Epithelial cell of proximal tubule (primary cell): ENCODE measurements at regions not wholly inside any gene's neighbourhood (a gene's known extent, or its start where the extent isn't known, plus 50 kb on each side); places are given as distances from the start of the nearest gene placed in this dataset.

Experiments
- DNase-seq: peaks from one replicate; pipeline ENCODE4 v3.0.0-alpha.2; 2011; ENCODE audit warnings: low read depth
- H3K4me3 ChIP-seq: 2 replicates; pipeline ENCODE4 v1.5.1; 2011; ENCODE audit warnings: low read depth, mild to moderate bottlenecking, low read length
- TF ChIP-seq, protein P1 (sequence below): conservative IDR thresholded peaks from 2 replicates; pipeline ENCODE4 v1.5.1; 2012; ENCODE audit warnings: low read depth, mild to moderate bottlenecking, low read length

DNA sequence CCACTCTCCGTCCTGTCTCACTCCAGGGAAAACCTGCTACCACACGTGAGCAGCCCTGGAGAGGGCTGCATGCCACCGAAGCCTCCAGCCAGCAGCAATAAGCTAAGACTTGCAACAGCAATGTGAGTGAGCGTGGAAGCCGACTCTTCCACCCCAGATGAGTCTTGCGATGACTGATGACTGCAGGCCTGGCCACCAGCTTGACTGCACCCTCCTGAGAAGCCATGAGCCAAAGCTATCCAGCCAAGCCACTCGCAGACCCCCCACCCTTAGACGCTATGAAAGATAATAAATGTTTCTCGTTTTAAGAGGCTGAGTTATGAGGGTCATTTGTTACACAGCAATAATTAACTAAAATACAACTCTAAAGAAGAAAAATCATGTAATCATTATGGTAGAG lies 118.6 kb upstream of the GALNT2 start:
- TF ChIP-seq, protein P1, sequence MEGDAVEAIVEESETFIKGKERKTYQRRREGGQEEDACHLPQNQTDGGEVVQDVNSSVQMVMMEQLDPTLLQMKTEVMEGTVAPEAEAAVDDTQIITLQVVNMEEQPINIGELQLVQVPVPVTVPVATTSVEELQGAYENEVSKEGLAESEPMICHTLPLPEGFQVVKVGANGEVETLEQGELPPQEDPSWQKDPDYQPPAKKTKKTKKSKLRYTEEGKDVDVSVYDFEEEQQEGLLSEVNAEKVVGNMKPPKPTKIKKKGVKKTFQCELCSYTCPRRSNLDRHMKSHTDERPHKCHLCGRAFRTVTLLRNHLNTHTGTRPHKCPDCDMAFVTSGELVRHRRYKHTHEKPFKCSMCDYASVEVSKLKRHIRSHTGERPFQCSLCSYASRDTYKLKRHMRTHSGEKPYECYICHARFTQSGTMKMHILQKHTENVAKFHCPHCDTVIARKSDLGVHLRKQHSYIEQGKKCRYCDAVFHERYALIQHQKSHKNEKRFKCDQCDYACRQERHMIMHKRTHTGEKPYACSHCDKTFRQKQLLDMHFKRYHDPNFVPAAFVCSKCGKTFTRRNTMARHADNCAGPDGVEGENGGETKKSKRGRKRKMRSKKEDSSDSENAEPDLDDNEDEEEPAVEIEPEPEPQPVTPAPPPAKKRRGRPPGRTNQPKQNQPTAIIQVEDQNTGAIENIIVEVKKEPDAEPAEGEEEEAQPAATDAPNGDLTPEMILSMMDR, result no peak
- H3K4me3 ChIP-seq, result no peak overlapping the region
- DNase-seq, result no peak

DNA sequence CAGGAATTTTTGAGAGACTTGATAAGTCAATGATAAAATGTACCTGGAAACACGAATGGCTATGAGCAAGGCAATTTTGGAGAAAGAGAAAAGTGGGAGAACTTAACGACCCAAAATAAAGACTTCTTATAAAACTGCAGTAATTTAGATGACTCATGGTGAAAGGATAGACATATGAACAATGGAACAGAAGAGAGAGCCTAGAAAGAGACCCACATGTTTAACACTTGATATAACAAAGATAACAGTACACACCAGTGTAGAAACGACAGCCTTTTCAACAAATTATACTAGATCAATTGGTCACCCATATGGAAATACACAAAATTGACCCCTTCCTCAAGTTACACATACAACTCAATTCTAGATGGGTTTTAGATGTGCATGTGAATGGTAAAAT lies 117.5 kb upstream of the GALNT2 start:
- DNase-seq, result no peak
- TF ChIP-seq, protein P1, result no peak
- no peak overlapping the region for H3K4me3 ChIP-seq

DNA sequence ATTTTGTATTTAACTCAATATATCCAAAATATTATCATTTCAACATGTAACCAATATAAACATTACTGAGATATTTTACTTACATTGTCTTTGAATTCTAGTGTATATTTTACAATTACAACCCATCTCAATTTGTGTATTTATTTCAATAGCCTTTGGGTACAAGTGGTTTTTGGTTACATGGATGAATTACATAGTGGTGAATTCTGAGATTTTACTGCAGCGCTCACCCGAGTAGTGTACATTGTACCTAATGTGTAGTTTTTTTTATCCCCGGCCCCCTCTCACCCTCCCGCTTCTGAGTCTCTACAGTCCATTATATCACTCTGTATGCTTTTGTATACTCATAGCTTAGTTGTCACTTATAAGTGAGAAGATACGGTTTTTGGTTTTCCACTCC lies 117.0 kb upstream of the GALNT2 start:
- TF ChIP-seq, protein P1, result no peak
- no peak for DNase-seq

DNA sequence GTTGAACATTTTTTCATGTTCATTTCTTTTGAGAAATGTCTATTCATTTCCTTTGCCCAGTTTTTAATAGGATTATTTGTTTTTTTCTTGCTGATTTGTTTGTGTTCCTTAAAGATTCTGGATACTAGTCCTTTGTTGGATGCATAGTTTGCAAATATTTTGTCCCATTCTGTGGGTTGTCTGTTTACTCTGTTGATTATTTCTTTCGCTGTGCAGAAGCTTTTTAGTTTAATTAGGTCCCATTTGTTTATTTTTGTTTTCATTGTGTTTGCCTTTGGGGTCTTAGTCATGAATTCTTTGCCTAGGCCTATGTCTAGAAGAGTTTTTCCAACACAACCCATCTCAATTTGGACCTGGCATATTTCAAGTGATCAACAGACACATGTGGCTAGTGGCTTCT lies 116.1 kb upstream of the GALNT2 start:
- no peak for DNase-seq
- no peak overlapping the region for H3K4me3 ChIP-seq
- TF ChIP-seq, protein P1, result no peak

More for the DNA sequence above, 117.0 kb upstream of the GALNT2 start:
- H3K4me3 ChIP-seq, result no peak overlapping the region

DNA sequence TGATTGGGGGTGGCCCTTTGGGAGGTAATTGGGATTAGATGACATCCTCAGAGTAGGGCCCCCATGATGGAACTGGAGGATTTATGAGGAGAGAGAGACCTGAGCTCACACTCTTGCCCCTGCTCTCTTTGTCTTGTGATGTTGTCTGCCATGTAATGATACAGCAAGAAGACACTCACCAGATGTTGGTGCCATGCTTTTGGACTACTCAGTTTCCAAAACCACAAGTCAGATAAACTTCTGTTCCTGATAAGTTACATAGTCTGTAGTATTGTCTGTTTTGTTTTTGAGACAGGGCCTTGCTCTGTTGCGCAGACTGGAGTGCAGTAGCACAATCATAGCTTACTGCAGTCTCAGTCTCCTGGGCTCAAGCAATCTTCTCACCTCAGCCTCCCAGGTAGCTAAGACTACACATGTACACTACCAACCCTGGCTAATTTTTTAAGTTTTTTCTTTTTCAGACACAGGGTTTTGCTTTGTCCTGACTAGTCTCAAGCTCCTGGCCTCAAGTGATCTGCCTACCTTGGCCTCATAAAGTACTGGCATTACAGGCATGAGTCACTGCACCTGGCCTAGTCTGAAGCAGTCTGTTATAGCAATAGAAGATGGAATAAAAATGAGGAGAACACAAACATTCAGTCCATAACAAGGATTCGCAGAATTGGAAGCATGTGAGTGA lies 115.0 kb upstream of the GALNT2 start:
- no peak overlapping the region for H3K4me3 ChIP-seq
- DNase-seq, result no peak
- TF ChIP-seq, protein P1, result no peak

DNA sequence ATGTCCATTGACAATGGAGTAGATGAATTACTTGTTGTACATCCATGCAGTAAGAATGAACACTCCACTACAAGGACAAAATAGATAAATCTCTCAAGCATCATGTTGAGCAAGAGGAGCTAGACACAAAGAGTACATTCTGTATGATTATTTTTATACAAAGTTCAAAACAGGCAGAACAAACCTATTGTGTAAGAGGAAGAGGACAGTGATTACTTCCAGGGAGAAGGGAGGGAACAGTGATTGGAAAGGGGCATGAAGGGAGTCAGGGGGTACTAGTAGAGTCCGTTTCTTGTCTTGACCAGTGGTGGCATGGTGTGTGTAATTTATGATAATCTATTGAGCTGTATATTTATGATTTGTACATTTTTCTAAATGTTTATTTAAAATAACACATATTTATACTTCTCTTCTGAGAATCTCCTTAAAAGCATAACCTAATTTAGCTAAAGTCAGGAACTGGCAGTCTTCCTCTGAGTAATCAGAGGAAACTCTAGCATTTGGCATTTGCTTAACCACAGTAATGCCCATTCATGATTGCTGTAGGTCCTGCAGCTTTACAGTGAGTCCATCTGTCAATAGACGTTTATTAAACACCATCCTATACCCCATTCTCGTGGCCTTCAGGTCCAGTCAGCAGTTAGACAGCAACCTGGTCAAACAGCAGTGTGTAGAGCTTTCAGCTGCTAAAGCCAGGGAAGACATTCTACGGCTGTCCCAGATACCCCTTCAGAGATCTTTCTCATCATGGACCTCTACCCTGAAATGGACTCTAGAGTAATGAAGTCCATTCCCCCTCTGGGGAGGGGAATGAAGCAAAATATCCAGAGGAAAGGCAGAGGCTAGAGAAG lies 114.1 kb upstream of the GALNT2 start:
- TF ChIP-seq, protein P1, result no peak
- no peak overlapping the region for H3K4me3 ChIP-seq
- no peak for DNase-seq
